Activated naive CD8-positive, alpha-beta T cell treated with anti-CD3 and anti-CD28 coated beads, Interleukin-2, amount 50 U/mL, for 24 hours (primary cell): ENCODE measurements at regions not wholly inside any gene's neighbourhood (a gene's known extent, or its start where the extent isn't known, plus 50 kb on each side); places are given as distances from the start of the nearest gene placed in this dataset.
"Not testable (repeated sequence)": the region's sequence is repeated elsewhere in the genome, so short reads cannot be mapped to it uniquely, and the experiment has no call there.

ENCODE experiments used
- ATAC-seq: fragments of 150-1000 bp; cut with Tn5 transposase; one replicate; pipeline ENCODE4 v1.10.0; 2021
- DNase-seq: peaks from one replicate; pipeline ENCODE4 v3.0.0; 2021
- H3K27ac Mint-ChIP-seq: one replicate; pipeline ENCODE4 v1.8.0; 2021; ENCODE audit warnings: mild to moderate bottlenecking, mixed read lengths
- H3K27me3 Mint-ChIP-seq: one replicate; pipeline ENCODE4 v1.8.0; 2021; ENCODE audit warnings: mixed read lengths
- H3K36me3 Mint-ChIP-seq: one replicate; pipeline ENCODE4 v1.8.0; 2021; ENCODE audit warnings: low read depth, mixed read lengths
- H3K4me1 Mint-ChIP-seq: one replicate; pipeline ENCODE4 v1.8.0; 2021; ENCODE audit warnings: mixed read lengths
- H3K4me3 Mint-ChIP-seq: one replicate; pipeline ENCODE4 v1.8.0; 2021; ENCODE audit warnings: mild to moderate bottlenecking, moderate library complexity, mixed read lengths
- H3K9me3 Mint-ChIP-seq: one replicate; pipeline ENCODE4 v1.8.0; 2021; ENCODE audit warnings: mixed read lengths

DNA sequence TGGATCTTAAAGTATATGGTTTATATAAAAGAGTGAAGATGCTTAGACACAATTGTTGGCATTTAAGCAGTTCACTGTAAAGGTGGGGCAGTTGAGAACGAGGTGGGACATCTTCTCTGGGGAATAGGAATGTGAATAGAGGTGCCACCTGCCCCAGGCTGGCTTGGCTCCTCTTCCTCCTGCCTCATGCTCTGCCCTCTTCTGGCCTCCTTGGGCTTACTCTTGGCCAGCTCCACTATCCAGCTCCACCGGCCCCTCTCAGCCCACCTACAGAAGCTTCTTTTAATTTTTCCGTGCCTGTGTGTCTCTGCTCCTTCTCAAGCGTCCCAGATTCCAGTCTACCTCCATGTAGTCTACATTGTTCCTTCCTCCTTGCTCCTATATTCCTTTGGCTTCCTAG lies 122.1 kb downstream of the NUF2 start:
- DNase-seq (no peak), ATAC-seq (no peak)
- no peaks in the 10 kb centered on the region for H3K36me3 Mint-ChIP-seq
- no peaks in the 10 kb centered on the region for H3K4me1 Mint-ChIP-seq
- peaks cover 3% of the 10 kb centered on the region for H3K27me3 Mint-ChIP-seq
- H3K27ac Mint-ChIP-seq, result no peak overlapping the region
- no peak overlapping the region for H3K4me3 Mint-ChIP-seq
- no peaks in the 10 kb centered on the region for H3K9me3 Mint-ChIP-seq

- H3K9me3 Mint-ChIP-seq, result no peaks in the 10 kb centered on the region
- no peaks in the 10 kb centered on the region for H3K36me3 Mint-ChIP-seq
- H3K4me1 Mint-ChIP-seq, result no peaks in the 10 kb centered on the region
- peaks cover 3% of the 10 kb centered on the region for H3K27me3 Mint-ChIP-seq
- H3K27ac Mint-ChIP-seq, result no peak overlapping the region
- no peak overlapping the region for H3K4me3 Mint-ChIP-seq
- DNase-seq (no peak), ATAC-seq (no peak)
These were observed 122.9 kb downstream of the NUF2 start for GRCh38 chr1:163444665-163445064.

DNA sequence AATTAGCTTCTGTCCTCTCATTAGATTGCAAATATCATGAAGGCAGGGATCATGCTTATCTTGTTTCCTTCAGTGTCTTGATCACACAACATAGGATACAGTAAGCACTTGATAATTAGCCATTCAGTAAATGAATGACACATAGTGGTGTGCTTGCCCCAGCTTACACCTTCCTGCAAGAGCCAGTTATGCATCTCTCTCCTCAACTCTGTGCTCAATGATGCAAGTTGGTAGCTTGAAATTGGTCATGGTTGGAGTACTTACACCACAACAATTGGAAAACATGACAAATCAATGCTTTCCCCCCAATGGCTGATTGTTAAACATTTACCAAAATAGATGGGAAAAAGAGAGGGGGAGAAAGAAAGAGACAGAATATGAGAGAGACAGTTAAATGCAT lies 129.2 kb downstream of the NUF2 start:
- H3K4me1 Mint-ChIP-seq, result no peaks in the 10 kb centered on the region
- no peak for ATAC-seq
- no peak overlapping the region for H3K27ac Mint-ChIP-seq
- H3K9me3 Mint-ChIP-seq, result no peaks in the 10 kb centered on the region
- DNase-seq, result no peak
- H3K36me3 Mint-ChIP-seq, result no peaks in the 10 kb centered on the region
- H3K27me3 Mint-ChIP-seq, result peaks cover 5% of the 10 kb centered on the region
- no peak overlapping the region for H3K4me3 Mint-ChIP-seq

- no peak overlapping the region for H3K27ac Mint-ChIP-seq
- no peaks in the 10 kb centered on the region for H3K9me3 Mint-ChIP-seq
- no peaks in the 10 kb centered on the region for H3K4me1 Mint-ChIP-seq
- no peaks in the 10 kb centered on the region for H3K36me3 Mint-ChIP-seq
- peaks cover 9% of the 10 kb centered on the region for H3K27me3 Mint-ChIP-seq
- DNase-seq, result no peak
- no peak overlapping the region for H3K4me3 Mint-ChIP-seq
- no peak for ATAC-seq
These were observed 137.8 kb downstream of the NUF2 start for GRCh38 chr1:163459539-163459938.

GRCh38 chr1:163467289-163467688 lies 145.5 kb downstream of the NUF2 start:
- H3K27ac Mint-ChIP-seq, result no peak overlapping the region
- no peaks in the 10 kb centered on the region for H3K9me3 Mint-ChIP-seq
- H3K4me1 Mint-ChIP-seq, result no peaks in the 10 kb centered on the region
- DNase-seq, result no peak
- ATAC-seq, result no peak
- no peak overlapping the region for H3K4me3 Mint-ChIP-seq
- H3K36me3 Mint-ChIP-seq, result no peaks in the 10 kb centered on the region
- no peaks in the 10 kb centered on the region for H3K27me3 Mint-ChIP-seq

DNA sequence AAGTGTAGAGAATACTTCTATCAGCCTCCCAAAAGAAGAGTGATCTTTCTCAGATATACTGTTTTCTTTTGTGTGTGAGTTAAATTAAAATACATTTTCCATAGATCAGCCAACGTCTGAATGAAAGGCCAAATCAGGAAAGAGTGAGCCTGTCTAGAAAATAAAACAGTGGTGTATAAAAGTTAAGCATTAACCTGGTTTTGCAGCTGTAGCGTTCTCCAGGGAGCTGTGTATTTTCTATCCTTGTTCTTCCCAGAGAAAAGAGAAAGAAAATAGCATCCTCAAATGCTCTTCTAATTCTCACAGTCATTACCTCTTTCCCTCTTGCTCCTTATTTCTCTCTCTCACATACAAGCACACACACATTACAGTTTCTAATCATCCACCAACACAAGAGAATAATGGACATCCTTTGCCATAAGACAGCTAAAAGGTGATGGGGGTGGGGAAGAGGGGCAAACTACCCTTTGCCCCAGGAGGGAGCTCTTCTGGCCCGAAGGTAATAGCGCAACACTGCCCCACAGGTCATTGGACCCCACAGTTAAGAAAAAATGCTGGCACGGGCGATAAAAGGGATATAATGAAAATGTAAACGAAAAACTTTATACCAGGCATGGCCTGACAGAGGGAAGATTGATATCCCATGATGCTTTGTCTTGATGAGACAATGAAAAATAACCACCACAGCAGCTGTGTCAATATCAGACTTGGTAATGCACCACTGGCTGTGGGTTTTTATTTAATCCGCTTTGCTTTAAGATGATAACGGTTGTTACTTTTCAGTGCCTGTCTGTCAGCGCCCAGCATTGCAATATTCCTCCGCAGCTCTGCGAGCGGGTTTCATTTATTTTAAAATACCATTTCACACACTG lies 150.3 kb downstream of the NUF2 start:
- DNase-seq (no peak), ATAC-seq (no peak)
- Mint-ChIP-seq H3K27ac (no peak overlapping the region), H3K9me3 (no peaks in the 10 kb centered on the region), H3K36me3 (no peaks in the 10 kb centered on the region), H3K27me3 (peaks cover 3% of the 10 kb centered on the region), H3K4me1 (no peaks in the 10 kb centered on the region), H3K4me3 (no peak overlapping the region)

DNA sequence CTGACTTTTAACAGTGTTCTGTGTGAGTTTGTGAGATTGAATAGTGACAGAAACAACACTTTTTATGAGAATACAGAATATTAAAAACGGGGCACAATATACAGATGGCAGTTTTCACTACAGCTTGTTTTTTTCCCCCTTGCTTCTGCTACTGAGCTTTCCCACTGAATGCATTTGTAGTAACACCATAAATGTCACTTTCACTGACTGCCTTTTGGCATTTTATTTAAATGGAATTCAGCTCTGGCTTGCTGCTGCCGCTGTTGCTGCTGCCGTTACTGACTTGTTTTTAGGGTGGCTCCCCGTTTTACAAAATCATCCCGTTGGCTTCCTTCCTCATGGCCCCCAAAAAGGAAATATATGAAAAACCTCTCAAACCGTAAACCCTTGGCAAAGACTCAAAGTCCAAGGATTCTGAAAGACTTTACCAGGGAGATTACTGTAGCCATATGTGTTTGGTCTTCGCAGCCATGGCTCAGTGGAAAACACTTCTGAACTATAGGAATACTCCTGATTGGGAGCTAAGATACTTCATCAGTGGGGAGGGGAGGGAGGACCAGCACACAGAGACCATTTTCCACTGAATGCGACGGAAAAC lies 151.0 kb downstream of the NUF2 start:
- no peaks in the 10 kb centered on the region for H3K36me3 Mint-ChIP-seq
- DNase-seq (no peak), ATAC-seq (no peak)
- no peaks in the 10 kb centered on the region for H3K9me3 Mint-ChIP-seq
- H3K27me3 Mint-ChIP-seq, result peaks cover 3% of the 10 kb centered on the region
- no peak overlapping the region for H3K4me3 Mint-ChIP-seq
- no peaks in the 10 kb centered on the region for H3K4me1 Mint-ChIP-seq
- H3K27ac Mint-ChIP-seq, result no peak overlapping the region

- no peak overlapping the region for H3K27ac Mint-ChIP-seq
These were observed 155.6 kb downstream of the NUF2 start for GRCh38 chr1:163477276-163477830.

GRCh38 chr1:163498391-163499330 lies 176.9 kb downstream of the NUF2 start:
- H3K4me1 Mint-ChIP-seq, H3K36me3 Mint-ChIP-seq, H3K4me3 Mint-ChIP-seq, H3K27me3 Mint-ChIP-seq, ATAC-seq, H3K27ac Mint-ChIP-seq, DNase-seq: not testable (repeated sequence)
- peaks cover 11% of the 10 kb centered on the region for H3K9me3 Mint-ChIP-seq

More at GRCh38 chr1:163477276-163477830, 155.6 kb downstream of the NUF2 start:
- H3K36me3 Mint-ChIP-seq, result no peaks in the 10 kb centered on the region
- ATAC-seq (no peak), DNase-seq (no peak)
- peaks cover 19% of the 10 kb centered on the region for H3K9me3 Mint-ChIP-seq
- no peak overlapping the region for H3K4me3 Mint-ChIP-seq
- peaks cover 3% of the 10 kb centered on the region for H3K27me3 Mint-ChIP-seq
- no peaks in the 10 kb centered on the region for H3K4me1 Mint-ChIP-seq

GRCh38 chr1:163504331-163504978 lies 182.7 kb downstream of the NUF2 start:
- no peak for DNase-seq
- ATAC-seq, result no peak
- Mint-ChIP-seq H3K27me3 (no peaks in the 10 kb centered on the region), H3K4me1 (no peaks in the 10 kb centered on the region), H3K9me3 (peaks cover 6% of the 10 kb centered on the region), H3K27ac (no peak overlapping the region), H3K36me3 (no peaks in the 10 kb centered on the region), H3K4me3 (no peak overlapping the region)

DNA sequence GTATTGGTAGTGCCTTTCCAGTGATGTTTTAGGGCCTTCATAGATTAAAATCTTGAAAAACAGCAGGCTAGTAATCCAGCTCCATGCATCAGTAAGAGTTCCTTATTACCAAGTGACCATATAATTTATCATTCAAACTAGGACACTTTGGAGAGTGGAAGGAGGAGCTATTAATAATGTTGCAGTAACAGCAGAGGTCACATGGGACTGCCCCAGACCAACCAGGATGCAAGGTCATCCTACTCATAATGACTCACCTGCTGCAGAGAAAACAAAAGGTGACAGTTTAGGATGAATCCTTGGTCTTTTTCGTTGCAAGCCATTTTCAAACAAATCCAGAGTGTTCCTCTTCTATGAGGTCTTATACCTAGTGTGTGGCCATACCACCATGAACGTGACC lies 187.4 kb downstream of the NUF2 start:
- Mint-ChIP-seq H3K4me1 (no peaks in the 10 kb centered on the region), H3K27me3 (no peaks in the 10 kb centered on the region), H3K27ac (no peak overlapping the region), H3K36me3 (no peaks in the 10 kb centered on the region), H3K4me3 (no peak overlapping the region), H3K9me3 (no peaks in the 10 kb centered on the region)
- DNase-seq (no peak), ATAC-seq (no peak)

- Mint-ChIP-seq H3K4me1 (no peaks in the 10 kb centered on the region), H3K27ac (no peak overlapping the region), H3K27me3 (no peaks in the 10 kb centered on the region), H3K36me3 (no peaks in the 10 kb centered on the region), H3K4me3 (no peak overlapping the region), H3K9me3 (peaks cover 9% of the 10 kb centered on the region)
- ATAC-seq, result no peak
- no peak for DNase-seq
These were observed 190.7 kb downstream of the NUF2 start for GRCh38 chr1:163512349-163512989.

- no peak overlapping the region for H3K4me3 Mint-ChIP-seq
- peaks cover under 1% of the 10 kb centered on the region for H3K9me3 Mint-ChIP-seq
- no peaks in the 10 kb centered on the region for H3K27me3 Mint-ChIP-seq
These were observed 201.7 kb downstream of the NUF2 start for GRCh38 chr1:163523375-163524029.

More at GRCh38 chr1:163523375-163524029, 201.7 kb downstream of the NUF2 start:
- Mint-ChIP-seq H3K4me1 (no peaks in the 10 kb centered on the region), H3K36me3 (no peaks in the 10 kb centered on the region), H3K27ac (no peak overlapping the region)
- DNase-seq (no peak), ATAC-seq (no peak)
